ENCODE measurements at regions not wholly inside any gene's neighbourhood (a gene's known extent, or its start where the extent isn't known, plus 50 kb on each side); places are given as distances from the start of the nearest gene placed in this dataset.

DNA sequence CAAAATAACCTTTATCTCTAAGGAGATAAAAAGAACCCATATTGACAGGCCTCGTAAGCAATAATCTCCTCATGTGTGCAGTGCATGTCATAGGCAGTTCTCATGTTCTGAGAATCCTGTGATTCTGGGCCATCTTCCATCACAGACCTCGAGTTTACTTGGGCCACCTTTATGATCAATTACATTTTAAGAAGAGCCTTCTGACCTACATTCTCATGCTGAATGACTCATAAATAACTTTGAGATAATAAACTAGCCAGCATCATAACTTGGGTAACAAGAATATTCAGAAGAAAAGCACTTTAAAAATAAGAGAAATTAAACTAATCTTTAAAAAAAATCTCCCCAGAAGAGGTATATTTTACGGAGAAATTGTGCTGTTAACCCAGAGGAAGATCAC is 310.7 kb upstream of the ZNF717 start:
- H3K27ac ChIP-seq (ENCODE audit: low read depth in 2 of 2, low read length in 1 of 2) = no peak overlapping the region
- no peaks in the 10 kb centered on the region for H3K36me3 ChIP-seq (replicated peaks in 1 of 2; ENCODE audit: control insufficient read depth in 1 of 2, insufficient read depth in 2 of 2, low read length in 1 of 2)
- WGBS (ENCODE audit: low lambda C conversion rate) = 28% methylated on average over 3 of the region's 3 CpGs
- H3K4me2 ChIP-seq = no peak overlapping the region
- POLR2A ChIA-PET = no interaction called here
- DNase-seq = no peak
- no peaks in the 10 kb centered on the region for H3K9me2 ChIP-seq
- H3K9me3 ChIP-seq = no peaks in the 10 kb centered on the region
- no peaks in the 10 kb centered on the region for H3K27me3 ChIP-seq (ENCODE audit: insufficient read depth)
- no peak overlapping the region for H2AFZ ChIP-seq (ENCODE audit: low read depth)
- H3F3A ChIP-seq (replicated peaks; ENCODE audit: insufficient read depth) = no peaks in the 10 kb centered on the region
- TF ChIP-seq, protein P1, sequence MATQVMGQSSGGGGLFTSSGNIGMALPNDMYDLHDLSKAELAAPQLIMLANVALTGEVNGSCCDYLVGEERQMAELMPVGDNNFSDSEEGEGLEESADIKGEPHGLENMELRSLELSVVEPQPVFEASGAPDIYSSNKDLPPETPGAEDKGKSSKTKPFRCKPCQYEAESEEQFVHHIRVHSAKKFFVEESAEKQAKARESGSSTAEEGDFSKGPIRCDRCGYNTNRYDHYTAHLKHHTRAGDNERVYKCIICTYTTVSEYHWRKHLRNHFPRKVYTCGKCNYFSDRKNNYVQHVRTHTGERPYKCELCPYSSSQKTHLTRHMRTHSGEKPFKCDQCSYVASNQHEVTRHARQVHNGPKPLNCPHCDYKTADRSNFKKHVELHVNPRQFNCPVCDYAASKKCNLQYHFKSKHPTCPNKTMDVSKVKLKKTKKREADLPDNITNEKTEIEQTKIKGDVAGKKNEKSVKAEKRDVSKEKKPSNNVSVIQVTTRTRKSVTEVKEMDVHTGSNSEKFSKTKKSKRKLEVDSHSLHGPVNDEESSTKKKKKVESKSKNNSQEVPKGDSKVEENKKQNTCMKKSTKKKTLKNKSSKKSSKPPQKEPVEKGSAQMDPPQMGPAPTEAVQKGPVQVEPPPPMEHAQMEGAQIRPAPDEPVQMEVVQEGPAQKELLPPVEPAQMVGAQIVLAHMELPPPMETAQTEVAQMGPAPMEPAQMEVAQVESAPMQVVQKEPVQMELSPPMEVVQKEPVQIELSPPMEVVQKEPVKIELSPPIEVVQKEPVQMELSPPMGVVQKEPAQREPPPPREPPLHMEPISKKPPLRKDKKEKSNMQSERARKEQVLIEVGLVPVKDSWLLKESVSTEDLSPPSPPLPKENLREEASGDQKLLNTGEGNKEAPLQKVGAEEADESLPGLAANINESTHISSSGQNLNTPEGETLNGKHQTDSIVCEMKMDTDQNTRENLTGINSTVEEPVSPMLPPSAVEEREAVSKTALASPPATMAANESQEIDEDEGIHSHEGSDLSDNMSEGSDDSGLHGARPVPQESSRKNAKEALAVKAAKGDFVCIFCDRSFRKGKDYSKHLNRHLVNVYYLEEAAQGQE (IDR thresholded peaks at IDR 0.05; ENCODE audit: low read depth, low read length) = no peak
- no peak for TF ChIP-seq GATA2 (CRISPR knock-in tag; IDR thresholded peaks at IDR 0.05)
- no peak for TF ChIP-seq SMC3 (IDR thresholded peaks at IDR 0.05; ENCODE audit: low read depth, low read length)
- TF ChIP-seq MXI1 (IDR thresholded peaks at IDR 0.05; ENCODE audit: low read depth, low read length) = no peak
- no peak for TF ChIP-seq SIN3A (IDR thresholded peaks at IDR 0.05; ENCODE audit: borderline replicate concordance, low read depth, low read length)
- TF ChIP-seq, protein P2, sequence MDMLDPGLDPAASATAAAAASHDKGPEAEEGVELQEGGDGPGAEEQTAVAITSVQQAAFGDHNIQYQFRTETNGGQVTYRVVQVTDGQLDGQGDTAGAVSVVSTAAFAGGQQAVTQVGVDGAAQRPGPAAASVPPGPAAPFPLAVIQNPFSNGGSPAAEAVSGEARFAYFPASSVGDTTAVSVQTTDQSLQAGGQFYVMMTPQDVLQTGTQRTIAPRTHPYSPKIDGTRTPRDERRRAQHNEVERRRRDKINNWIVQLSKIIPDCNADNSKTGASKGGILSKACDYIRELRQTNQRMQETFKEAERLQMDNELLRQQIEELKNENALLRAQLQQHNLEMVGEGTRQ (IDR thresholded peaks at IDR 0.05; ENCODE audit: borderline replicate concordance, low read depth, low read length) = no peak
- no peak for TF ChIP-seq NRF1 (IDR thresholded peaks at IDR 0.05; ENCODE audit: low read depth, low read length)
- no peak for TF ChIP-seq POLR2AphosphoS5 (IDR thresholded peaks at IDR 0.05; ENCODE audit: low read depth, low read length)
- TF ChIP-seq RAD21 (IDR thresholded peaks at IDR 0.05; ENCODE audit: low read length) = no peak
- no peak for TF ChIP-seq EZH2phosphoT487 (IDR thresholded peaks at IDR 0.05; ENCODE audit: borderline replicate concordance, low read depth)
- TF ChIP-seq, protein P3, sequence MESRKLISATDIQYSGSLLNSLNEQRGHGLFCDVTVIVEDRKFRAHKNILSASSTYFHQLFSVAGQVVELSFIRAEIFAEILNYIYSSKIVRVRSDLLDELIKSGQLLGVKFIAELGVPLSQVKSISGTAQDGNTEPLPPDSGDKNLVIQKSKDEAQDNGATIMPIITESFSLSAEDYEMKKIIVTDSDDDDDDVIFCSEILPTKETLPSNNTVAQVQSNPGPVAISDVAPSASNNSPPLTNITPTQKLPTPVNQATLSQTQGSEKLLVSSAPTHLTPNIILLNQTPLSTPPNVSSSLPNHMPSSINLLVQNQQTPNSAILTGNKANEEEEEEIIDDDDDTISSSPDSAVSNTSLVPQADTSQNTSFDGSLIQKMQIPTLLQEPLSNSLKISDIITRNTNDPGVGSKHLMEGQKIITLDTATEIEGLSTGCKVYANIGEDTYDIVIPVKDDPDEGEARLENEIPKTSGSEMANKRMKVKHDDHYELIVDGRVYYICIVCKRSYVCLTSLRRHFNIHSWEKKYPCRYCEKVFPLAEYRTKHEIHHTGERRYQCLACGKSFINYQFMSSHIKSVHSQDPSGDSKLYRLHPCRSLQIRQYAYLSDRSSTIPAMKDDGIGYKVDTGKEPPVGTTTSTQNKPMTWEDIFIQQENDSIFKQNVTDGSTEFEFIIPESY (IDR thresholded peaks at IDR 0.05; ENCODE audit: borderline replicate concordance, low read depth) = no peak
- TF ChIP-seq, protein P4, sequence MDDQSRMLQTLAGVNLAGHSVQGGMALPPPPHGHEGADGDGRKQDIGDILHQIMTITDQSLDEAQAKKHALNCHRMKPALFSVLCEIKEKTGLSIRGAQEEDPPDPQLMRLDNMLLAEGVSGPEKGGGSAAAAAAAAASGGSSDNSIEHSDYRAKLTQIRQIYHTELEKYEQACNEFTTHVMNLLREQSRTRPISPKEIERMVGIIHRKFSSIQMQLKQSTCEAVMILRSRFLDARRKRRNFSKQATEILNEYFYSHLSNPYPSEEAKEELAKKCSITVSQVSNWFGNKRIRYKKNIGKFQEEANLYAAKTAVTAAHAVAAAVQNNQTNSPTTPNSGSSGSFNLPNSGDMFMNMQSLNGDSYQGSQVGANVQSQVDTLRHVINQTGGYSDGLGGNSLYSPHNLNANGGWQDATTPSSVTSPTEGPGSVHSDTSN (IDR thresholded peaks at IDR 0.05) = no peak
- TF ChIP-seq RXRA (IDR thresholded peaks at IDR 0.05; ENCODE audit: borderline replicate concordance, low read depth) = no peak
- TF ChIP-seq CHD2 (IDR thresholded peaks at IDR 0.05; ENCODE audit: low read length, partially characterized antibody) = no peak
- no peak for TF ChIP-seq TAF1 (IDR thresholded peaks at IDR 0.05; ENCODE audit: borderline replicate concordance, low read depth, low read length)
- TF ChIP-seq RFX5 (IDR thresholded peaks at IDR 0.05; ENCODE audit: low read length) = no peak
- TF ChIP-seq, protein P5, sequence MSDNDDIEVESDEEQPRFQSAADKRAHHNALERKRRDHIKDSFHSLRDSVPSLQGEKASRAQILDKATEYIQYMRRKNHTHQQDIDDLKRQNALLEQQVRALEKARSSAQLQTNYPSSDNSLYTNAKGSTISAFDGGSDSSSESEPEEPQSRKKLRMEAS (IDR thresholded peaks at IDR 0.05; ENCODE audit: low read depth) = no peak
- TF ChIP-seq FOXJ3 (CRISPR knock-in tag; IDR thresholded peaks at IDR 0.05) = no peak
- no peaks in the 10 kb centered on the region; a peak in 1 of 4 replicates for H3K4me1 ChIP-seq (ENCODE audit: control insufficient read depth in 1 of 2, insufficient read depth in 2 of 2, low read depth in 1 of 2, low read length in 1 of 2)
- no peaks in the 10 kb centered on the region for H3K79me2 ChIP-seq (ENCODE audit: insufficient read depth)
- no peak overlapping the region for H3K9ac ChIP-seq
- no peaks in the 10 kb centered on the region for H4K20me1 ChIP-seq (ENCODE audit: insufficient read depth)
- H3K4me3 ChIP-seq (ENCODE audit: low read depth in 2 of 2, low read length in 1 of 2) = no peak overlapping the region
- CTCF ChIA-PET = interaction anchor here (1.5 to 1.8 kb wide), 2 partner anchors 9 to 72 kb away, joined by 5 read pairs; no protein-coding TSS in a partner anchor
